Middle frontal gyrus (tissue), 1 donor: ENCODE measurements at regions not wholly inside any gene's neighbourhood (a gene's known extent, or its start where the extent isn't known, plus 50 kb on each side); places are given as distances from the start of the nearest gene placed in this dataset.

ENCODE experiments used
- DNase-seq: peaks from one replicate; pipeline ENCODE4 v3.0.0-alpha.2; 2015; ENCODE audit warnings: low spot score; ENCODE audit errors: extremely low spot score

DNA sequence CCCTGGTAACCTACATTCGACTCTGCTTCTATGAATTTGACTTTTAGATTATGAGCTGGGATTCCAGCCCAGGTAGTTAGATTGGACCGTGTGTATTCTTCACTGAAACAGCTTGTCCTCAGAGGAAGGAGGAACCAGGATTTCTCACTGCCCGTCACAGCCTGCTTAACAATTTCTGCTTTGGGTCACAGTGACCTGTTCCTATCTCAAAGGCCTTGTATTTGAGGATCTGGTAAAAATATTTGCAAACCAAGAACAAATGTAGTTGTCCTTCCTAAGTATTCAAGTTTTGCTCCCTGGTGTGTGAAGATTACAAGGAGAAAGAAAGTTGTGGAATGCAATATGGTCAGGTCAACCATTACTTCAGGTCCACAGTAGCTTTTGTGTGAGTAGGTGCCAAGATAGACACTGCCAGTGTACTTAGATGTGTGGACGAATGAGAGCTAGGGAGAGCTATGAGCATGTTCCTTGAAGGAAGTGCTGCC, 55.1 kb downstream of the KIF4B start:
- no peak for DNase-seq

DNA sequence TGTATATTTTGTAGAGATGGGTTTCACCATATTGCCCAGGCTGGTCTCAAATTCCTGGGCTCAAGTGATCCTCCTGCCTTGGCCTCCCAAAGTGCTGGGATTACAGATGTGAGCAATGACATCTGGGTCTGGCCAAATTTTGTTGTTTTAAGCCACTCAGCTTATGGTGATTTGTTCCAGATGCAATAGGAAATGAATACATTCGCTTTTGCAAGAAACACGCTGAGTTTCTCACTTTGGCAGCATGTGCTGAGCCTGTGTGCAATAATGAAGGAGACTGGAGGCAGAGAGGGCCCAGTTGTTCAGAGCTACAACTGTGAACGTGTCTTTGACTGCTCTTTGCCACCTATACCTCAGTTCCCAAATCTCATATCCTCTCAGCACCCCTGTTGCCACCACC, 56.4 kb downstream of the KIF4B start:
- DNase-seq = no peak

DNA sequence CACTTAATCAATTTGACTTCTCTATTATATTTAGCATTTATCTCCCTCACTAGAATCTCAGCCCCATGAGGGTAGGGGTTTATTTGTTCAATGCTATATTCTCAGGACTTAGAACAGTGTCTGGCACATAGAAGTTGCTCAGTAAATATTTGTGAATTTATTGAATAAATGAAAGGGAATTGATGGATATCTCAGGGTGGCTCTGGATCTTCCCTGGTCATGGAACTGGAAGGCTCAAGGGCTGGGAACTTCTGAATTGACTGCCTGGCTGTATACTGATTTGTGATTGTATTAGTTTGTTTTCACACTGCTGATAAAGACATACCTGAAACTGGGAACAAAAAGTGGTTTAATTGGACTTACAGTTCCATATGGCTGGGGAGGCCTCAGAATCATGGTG, 57.2 kb downstream of the KIF4B start:
- DNase-seq = no peak

DNA sequence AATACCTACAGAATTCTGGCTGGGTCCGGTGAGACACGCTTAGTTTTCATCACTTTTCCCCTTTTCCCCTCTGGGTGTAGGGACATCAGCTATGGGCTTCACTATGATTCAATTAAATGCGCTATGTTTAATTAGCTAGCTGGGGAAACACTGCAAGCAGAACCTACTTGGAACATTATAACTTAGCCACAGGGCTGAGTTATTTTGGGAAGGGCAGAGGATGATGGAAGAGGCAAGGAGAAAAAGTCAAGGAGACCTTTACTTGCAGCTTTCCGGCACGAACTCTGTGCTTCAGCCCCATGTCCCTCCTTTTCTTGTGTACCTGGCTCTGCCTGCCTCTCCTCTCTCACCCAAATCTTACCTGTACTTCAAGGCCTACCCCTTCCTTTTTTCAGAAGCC, 62.8 kb downstream of the KIF4B start:
- no peak for DNase-seq

DNA sequence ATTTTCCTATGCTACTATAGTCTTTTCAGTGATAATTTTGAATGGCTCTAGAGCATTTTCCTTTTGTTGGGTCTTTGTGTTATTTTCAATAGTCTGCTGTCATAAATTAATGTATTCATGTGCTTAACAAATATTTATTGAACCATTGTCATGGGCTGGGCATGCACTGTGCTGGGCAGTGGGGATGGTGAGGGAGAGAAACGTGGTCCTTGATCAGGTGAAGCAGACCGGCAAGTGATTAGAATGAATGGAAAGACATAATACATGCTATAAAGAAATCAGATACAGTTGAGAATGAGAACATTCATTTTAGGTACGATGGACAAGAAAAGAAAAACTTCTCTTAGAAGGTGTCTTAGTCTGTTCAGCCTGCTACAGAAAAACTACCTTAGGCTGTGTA, 66.1 kb downstream of the KIF4B start:
- no peak for DNase-seq

DNA sequence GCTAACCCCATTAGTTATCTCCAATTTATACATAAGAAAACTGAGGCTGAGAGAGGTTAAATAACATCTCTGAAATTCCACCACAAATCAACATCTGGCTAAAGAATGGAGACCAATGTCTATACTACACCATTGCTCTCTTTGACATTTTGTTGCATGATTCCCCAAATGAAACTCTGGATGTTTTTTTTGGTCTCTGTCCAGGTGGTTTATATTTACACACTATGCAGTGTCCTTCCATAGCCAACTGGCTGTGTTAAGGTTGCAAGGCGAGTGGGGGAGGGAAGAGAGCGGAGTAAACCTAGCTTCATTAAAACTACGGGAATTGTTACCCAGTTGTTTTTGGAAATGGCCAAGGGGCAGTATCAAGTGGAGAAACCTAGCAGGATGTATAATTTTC, 67.2 kb downstream of the KIF4B start:
- DNase-seq = no peak

DNA sequence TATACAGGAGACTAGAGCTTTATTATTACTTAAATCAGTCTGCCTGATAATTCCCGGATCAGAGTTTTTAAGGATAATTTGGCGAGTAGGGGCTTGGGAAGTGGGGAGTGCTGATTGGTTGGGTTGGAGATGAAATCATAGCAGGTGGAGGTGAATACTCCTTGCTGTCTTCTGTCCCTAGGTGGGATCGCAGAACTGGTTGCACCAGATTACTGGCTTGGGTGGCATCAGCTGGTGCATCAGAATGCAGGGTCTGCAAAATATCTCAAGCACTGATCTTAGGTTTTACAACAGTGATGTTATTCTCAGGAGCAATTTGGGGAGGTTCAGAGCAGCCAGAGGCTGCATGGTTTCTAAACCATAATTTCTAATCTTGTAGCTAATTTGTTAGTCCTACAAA, 68.1 kb downstream of the KIF4B start:
- no peak for DNase-seq

DNA sequence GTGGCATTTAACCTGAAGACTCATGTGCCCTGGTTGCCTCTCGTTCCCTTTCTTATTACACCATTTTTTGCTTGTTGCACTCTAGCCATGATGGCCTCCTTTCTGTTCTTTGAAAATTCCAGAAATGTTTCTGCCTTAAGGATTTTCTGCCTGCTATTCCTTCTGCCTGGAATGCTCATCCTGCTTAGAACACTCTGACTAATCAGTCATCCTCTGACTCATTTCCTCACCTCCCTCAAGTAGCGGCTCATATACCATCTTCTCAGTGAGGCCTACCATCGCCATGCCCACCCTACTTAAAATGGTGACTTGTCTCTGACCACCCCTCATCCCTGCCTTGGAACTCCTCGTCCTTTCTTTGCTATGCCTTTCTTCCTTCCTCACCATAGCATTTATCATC, 68.8 kb downstream of the KIF4B start:
- no peak for DNase-seq

DNA sequence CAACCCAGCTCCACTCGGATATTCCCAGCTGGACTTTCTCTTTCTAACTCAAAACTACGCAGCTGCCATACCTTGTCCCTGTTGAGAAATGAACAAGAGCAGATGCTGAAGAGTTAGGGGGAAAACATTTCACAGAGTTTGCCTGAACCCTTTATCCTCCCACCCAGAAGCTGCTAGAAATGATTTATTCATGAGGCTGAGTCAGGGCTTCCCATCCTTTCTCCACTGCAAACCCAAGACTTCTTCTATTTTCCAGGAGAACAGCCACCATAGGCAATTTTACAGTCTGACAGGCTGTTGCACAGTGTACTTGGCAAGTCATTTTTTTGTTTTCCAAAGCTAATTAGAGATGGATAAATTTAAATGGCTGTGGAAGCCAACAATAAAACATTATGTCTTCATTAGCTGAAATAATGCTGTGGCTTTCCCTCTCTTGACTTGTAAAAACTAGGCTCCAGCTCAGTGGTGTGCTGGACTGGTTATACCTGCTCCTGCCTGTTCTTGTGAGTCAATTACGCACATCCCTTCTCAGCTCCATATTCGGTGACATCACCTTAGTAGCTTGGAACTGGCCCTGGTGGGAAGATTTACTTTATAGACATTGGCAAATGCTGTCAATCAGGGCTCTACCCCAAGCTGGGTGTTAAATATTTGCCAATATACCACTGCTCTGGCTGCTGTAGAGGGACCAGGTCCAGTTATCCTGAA, 71.9 kb downstream of the KIF4B start:
- peak; percentile 11 for DNase-seq

DNA sequence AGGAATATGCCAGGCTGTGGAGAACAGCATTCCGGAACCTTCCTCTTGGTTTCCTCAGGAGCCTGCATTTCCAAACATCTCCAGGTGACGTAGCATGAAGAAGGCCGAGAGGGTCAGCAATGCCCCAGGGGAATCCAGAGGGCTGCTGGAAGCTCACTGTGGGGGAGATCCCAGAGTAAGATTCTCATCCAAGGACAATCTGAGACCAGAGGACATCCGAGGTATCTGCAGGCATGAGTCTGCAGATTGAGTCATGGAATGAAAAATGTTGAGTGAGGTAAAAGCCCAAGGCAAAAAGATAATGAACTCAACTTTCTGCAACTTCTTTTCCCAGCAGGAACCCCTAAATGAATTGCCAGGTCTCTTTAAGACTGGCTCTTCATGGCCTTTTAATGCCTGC, 73.5 kb downstream of the KIF4B start:
- no peak for DNase-seq

DNA sequence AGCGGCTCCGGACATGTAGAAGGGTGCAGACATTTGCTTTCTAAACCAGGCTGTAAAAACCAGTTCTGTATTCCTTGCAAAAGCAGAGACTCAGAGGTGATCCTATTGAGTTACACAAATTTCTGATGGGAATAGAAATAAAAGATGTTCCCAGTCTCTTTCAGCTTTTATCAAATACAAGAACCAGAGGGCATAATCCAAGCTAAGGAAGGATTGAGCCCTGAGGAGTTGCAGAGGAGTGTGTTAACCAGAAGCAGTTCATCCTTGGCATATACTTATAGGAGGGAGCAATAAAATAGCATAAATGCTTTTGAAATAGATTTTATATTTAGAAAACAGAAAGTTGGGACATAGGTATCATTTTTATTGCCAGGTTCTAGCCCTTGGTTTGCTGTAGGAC, 75.3 kb downstream of the KIF4B start:
- no peak for DNase-seq

DNA sequence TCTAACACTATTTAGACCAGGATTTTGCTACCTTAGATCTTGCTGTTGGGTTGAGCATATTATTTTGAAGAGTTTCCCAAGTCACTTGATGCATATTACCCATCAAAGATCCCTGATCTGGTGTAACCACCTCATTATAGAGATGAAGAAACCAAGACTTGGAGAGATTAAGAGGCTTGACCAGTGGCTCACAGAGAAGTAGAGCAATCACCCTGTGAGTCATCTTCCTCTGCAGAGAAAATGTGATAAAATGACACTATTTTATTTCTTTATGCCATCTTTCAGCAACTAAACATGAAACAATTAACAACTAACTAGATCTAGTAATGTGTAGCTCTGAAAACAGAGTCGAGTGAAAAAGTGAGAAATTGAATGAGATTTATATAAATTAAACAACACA, 76.1 kb downstream of the KIF4B start:
- DNase-seq = no peak

DNA sequence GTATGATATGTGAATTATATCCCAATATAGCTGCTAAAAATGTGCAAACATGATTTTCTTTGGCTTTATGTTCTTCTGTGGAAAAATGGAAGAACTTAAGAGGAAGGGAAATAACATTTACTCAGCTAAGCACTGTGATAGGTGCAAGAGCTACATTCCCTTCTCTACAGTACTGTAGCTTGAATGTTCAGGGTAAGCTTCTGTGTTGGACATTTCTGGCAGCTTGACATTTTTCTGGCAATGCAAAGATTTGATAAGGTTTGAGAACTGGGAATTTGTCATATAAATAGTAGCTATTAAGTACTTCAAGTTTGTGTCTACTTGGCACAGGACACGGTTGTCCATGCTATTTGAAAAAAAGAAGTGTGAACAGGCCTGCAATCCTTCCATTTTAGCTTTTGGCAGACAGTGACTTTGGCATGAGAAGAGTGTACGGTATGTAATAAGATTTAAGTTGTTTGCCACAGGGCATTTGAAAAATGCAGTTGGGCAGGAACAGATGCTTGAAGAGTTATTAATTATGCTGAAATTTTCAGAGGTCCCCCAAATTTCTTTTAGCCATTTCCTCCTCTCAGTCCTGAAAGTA, 77.6 kb downstream of the KIF4B start:
- no peak for DNase-seq

DNA sequence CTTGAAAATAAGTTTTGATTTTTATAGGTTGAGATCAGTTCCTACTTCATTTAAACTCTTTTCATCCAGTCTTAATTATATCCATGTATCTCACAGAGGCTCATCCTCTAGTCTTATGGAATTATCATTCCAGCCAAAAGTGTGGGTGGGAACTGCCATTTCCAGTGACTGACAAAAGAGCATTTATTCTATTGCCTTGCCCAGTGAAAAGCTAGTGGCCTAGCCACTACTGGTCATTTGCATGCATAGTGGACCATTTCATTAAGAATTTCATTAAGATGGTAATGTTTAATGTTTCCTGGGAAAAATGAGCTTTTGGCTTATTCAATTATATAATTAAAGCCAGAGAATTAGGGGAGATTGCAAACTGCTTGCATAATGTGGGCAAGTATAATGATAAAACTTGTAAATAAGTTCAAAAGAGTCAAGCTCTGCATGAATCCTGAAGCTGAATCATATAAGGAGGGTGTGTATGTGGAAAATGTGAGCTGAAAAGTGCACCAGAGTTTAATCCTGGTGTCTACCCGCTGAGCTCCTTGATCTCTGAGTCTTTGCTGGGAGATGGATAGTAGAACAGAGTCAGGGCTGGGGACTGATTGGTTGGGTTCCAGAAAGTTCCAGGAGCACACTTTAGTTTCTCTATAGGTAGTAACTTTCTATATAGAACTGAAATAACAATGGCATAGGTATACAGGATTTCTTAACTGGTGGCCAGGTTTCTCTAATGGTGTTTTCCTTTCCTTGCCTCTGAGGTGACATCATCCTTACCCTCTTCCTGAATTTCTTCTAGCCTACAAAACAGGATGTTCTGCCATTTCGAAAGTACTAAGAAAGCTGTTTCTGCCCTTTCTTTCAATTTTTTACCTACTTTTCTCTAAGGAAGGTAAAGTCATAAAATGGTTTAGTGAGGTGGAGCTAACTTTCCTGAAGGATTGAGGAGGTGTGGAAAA, 78.5 kb downstream of the KIF4B start:
- no peak for DNase-seq

DNA sequence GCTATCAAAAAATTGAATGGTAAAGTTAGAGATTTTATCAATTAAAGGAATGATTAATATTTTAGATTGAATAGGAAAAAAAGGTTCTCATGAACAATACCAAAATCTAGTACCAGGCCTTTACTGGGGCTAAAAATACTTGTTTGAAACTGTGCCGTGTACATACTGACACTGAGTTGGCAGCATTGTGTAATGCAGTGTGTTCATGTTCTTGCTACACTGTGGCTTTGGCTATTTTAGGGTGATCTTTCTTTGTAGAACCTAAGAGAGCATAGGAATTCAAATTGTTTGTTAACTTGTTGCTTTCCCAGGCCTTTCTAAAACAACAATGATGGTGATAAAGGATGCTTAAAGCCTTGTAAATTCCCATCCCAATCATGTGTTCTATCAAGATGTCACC, 80.9 kb downstream of the KIF4B start:
- DNase-seq = no peak

DNA sequence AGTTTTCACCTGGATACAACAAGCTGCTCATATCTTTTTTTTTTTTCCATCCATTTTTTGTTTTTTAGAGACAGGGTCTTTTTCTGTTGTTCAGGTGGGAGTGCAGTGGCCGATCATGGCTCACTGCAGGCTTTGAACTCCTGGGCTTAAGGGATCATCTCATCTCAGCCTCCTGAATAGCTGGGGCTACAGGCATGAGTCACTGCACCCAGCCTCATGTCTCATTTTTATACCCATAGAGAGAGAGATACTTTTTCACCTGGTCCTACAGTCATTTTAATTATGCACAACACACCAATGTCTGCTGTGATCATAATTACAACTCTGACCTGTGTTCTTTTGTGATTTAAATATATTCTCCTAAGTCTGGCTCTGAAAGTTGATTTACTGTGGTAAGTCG, 84.4 kb downstream of the KIF4B start:
- DNase-seq = no peak

DNA sequence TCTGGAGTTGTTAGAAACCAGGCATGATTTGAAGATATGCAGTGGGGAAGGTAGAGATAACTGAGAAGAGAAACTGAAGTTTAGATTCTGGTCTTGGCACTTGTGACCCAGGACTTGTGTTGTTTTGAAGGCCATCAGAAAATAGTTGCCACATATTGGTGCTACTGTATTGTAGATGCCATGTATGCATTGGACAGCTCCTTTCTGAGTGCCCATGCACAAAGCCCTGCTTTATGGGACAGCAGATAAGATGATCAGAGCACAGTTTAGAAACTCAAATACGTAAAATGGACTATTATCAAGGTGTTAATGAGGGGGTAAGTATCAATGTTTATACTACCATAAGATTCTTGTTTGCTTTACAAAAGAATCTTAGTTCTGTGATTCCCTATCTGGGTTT, 84.9 kb downstream of the KIF4B start:
- no peak for DNase-seq

DNA sequence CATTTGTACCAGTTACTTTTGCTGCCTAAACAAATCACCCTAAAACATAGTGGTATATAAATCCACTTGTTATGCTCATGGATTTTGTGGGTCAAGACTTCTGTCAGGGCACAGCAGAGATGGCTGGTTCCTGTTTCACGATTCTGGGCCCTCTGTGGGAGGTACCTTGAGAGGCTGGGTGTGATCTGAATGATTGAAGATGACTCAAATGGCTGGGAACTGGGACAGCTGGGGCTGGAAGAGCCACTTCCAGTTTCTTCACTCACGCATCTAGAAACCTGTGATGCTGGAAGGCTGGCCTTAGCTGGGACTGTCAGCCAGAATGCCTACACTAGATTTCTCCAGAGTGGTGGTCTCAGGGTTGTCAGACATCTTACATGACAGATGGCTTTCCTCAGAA, 88.1 kb downstream of the KIF4B start:
- DNase-seq = no peak

DNA sequence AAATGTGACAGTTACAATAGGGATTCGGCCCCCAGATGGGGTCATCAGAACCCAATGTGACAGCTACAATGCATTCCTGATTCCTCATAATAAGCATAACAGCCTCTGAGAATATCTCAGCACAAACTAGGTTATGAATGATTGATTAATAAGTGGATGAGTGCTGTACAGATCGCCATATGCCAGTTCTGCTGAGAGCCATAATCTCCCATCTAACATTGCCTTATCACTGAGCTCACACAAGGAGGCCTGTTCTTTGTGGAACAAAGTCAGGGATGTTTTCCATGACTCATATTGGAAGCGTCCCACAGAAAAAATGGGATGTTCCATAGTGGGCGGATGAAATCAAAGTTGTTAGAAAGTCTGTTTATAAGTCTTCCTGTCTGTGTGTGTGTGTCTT, 89.6 kb downstream of the KIF4B start:
- DNase-seq = peak; percentile 25

DNA sequence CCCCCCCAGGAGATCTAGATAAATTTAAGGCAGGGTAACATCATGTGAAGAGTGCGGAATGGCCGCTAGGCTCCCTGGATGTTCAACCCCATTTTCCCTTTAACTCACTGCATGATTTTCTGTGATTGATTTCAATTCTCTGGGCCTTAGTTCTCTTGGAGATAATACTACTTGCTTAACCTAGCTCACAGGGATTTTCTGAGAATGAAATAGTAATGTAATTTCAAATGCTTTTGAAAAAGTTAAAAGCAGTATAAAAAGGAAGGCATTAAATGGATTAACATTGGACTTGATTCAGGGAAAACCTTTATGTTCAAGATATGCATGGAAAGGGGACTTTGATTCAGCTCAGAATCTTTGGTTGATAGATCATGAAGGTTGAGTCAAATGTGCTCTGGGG, 90.9 kb downstream of the KIF4B start:
- DNase-seq = no peak

DNA sequence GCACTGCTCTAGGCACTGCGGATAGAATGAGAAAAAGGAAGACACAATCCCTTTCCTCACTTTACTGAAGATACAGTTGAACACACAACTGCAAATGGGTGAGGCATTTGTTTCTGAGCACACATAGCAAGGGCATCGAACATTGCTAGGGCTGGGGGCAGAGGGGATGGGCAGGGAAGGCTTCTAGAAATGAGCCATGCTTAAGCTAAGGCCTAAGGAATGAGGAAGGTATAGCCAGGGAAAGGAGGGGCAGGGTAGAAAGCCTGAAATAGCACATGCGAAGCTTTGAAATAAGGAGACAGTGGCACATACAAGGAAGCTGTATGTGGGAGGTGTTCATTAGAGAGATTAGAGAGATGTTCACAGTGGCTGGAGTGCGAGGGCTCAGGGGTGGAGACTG, 92.7 kb downstream of the KIF4B start:
- no peak for DNase-seq

DNA sequence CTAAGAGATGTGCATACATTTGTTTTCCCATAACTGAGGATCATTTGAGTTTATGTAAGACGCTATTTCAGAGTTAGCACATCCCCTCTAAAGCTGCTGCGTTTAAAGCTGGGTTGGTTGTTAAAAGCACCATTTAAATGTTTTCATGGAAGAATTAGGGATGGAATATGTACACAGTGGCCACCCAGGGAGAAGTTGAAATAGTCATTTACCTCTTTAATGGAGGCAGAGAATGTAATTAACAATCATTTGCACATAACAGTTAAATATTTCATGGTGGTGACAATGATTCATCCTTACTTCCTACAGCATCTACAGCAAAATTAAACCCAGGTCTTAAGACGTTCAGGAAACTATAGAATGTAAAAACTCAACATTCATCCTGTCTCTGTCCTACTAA, 100.3 kb downstream of the KIF4B start:
- DNase-seq = no peak
